Natural killer cell (primary cell): ENCODE measurements at regions not wholly inside any gene's neighbourhood (a gene's known extent, or its start where the extent isn't known, plus 50 kb on each side); places are given as distances from the start of the nearest gene placed in this dataset.

Experiments used
- ATAC-seq, 3 donors: fragments of 150-1000 bp in 2 of 3; fragments of 200-7000 bp in 1 of 3; cut with Tn5 transposase; 1 replicate in 1 of 3; 2 replicates in 2 of 3; pipeline ENCODE4 v1.10.0; 2021; ENCODE audit warnings: mild to moderate bottlenecking in 2 of 3, moderate library complexity in 2 of 3
- DNase-seq, 2 donors: peaks; one replicate each; pipeline versions ENCODE4 v3.0.0 to v3.0.0-alpha.2; 2013 to 2021; ENCODE audit warnings: mixed read lengths in 1 of 2
- H3K27ac ChIP-seq: one replicate; pipeline ENCODE4 v1.5.1; 2013; ENCODE audit warnings: mild to moderate bottlenecking, low read length
- H3K27me3 ChIP-seq: one replicate; pipeline ENCODE4 v1.6.1; 2013; ENCODE audit warnings: low read length; ENCODE audit not compliant: control insufficient read depth, insufficient read depth
- H3K36me3 ChIP-seq: one replicate; pipeline ENCODE4 v1.6.1; 2013; ENCODE audit warnings: low read length; ENCODE audit not compliant: control insufficient read depth, insufficient read depth
- H3K4me1 ChIP-seq: one replicate; pipeline ENCODE4 v1.6.1; 2013; ENCODE audit warnings: low read length; ENCODE audit not compliant: control insufficient read depth, insufficient read depth
- H3K4me3 ChIP-seq: one replicate; pipeline ENCODE4 v1.5.1; 2013; ENCODE audit warnings: low read length
- H3K9me3 ChIP-seq: one replicate; pipeline ENCODE4 v1.6.1; 2013; ENCODE audit warnings: low read length; ENCODE audit not compliant: control insufficient read depth, insufficient read depth
- H3K27ac Mint-ChIP-seq, 2 donors: one replicate each; pipeline ENCODE4 v1.8.0; 2022; ENCODE audit warnings: mild to moderate bottlenecking in 2 of 2, mixed read lengths in 2 of 2, moderate library complexity in 1 of 2
- H3K27me3 Mint-ChIP-seq, 2 donors: one replicate each; pipeline ENCODE4 v1.8.0; 2022; ENCODE audit warnings: low read depth in 2 of 2, mixed read lengths in 2 of 2
- H3K36me3 Mint-ChIP-seq: one replicate; pipeline ENCODE4 v1.8.0; 2022; ENCODE audit warnings: mixed read lengths
- H3K4me1 Mint-ChIP-seq, 2 donors: one replicate each; pipeline ENCODE4 v1.8.0; 2022; ENCODE audit warnings: mixed read lengths in 2 of 2
- H3K4me3 Mint-ChIP-seq: one replicate; pipeline ENCODE4 v1.8.0; 2022; ENCODE audit warnings: mild to moderate bottlenecking, moderate library complexity, mixed read lengths
- H3K9me3 Mint-ChIP-seq, 2 donors: one replicate each; pipeline ENCODE4 v1.8.0; 2022; ENCODE audit warnings: mixed read lengths in 2 of 2
- CTCF ChIP-seq: fragments of 200-600 bp; IDR thresholded peaks from one replicate; pipeline ENCODE4 v1.8.0; 2022; ENCODE audit warnings: antibody characterized with exemption
- WGBS: methylation state at CpG from one replicate; pipeline ENCODE4 v1.1.7; 2013; ENCODE audit warnings: missing lambda C conversion rate; ENCODE audit not compliant: insufficient coverage; 5-methylcytosine and 5-hydroxymethylcytosine counted together
- intact Hi-C: fragments of 100-400 bp; cut with micrococcal nuclease; formaldehyde crosslinking; loops from one replicate; pipeline ENCODE4 v1.14.2; 2022

GRCh38 chr20:58600756-58601155 is 50.3 kb upstream of the STX16 start:
- no peaks in the 10 kb centered on the region for H3K27me3 ChIP-seq
- ATAC-seq (no peak), DNase-seq (no peak)
- no peak overlapping the region for H3K4me3 Mint-ChIP-seq
- no peaks in the 10 kb centered on the region for H3K9me3 Mint-ChIP-seq
- no peaks in the 10 kb centered on the region for H3K4me1 ChIP-seq
- WGBS, result 92% methylated on average over 4 of the region's 4 CpGs
- no peak for TF ChIP-seq CTCF
- no peak overlapping the region for H3K27ac ChIP-seq
- H3K9me3 ChIP-seq, result no peaks in the 10 kb centered on the region
- no peaks in the 10 kb centered on the region for H3K36me3 ChIP-seq
- H3K27me3 Mint-ChIP-seq, result peaks cover 3 to 10% of the 10 kb centered on the region in 2 donors
- no peak overlapping the region for H3K4me3 ChIP-seq
- H3K36me3 Mint-ChIP-seq, result no peaks in the 10 kb centered on the region
- H3K4me1 Mint-ChIP-seq, result no peaks in the 10 kb centered on the region
- no peak overlapping the region for H3K27ac Mint-ChIP-seq
- intact Hi-C loops, result no loop called here

GRCh38 chr20:58599966-58600365 is 51.1 kb upstream of the STX16 start:
- no peaks in the 10 kb centered on the region for H3K36me3 Mint-ChIP-seq
- H3K4me3 Mint-ChIP-seq, result no peak overlapping the region

GRCh38 chr20:58598211-58599015 is 52.7 kb upstream of the STX16 start:
- no peak overlapping the region for H3K4me3 Mint-ChIP-seq
- 83% methylated on average over 6 of the region's 6 CpGs for WGBS
- Histone ChIP-seq H3K36me3 (no peaks in the 10 kb centered on the region), H3K4me3 (no peak overlapping the region), H3K9me3 (no peaks in the 10 kb centered on the region), H3K27ac (no peak overlapping the region), H3K4me1 (no peaks in the 10 kb centered on the region), H3K27me3 (no peaks in the 10 kb centered on the region)
- intact Hi-C loops, result no loop called here
- no peak for DNase-seq
- H3K27ac Mint-ChIP-seq, result no peak overlapping the region
- H3K36me3 Mint-ChIP-seq, result no peaks in the 10 kb centered on the region
- no peak for TF ChIP-seq CTCF
- H3K4me1 Mint-ChIP-seq, result no peaks in the 10 kb centered on the region
- peaks cover 3 to 10% of the 10 kb centered on the region in 2 donors for H3K27me3 Mint-ChIP-seq
- no peak for ATAC-seq
- H3K9me3 Mint-ChIP-seq, result no peaks in the 10 kb centered on the region

More at GRCh38 chr20:58599966-58600365, 51.1 kb upstream of the STX16 start:
- no peaks in the 10 kb centered on the region for H3K27me3 ChIP-seq
- 92% methylated on average over 10 of the region's 10 CpGs for WGBS
- no peak overlapping the region for H3K27ac Mint-ChIP-seq
- no peaks in the 10 kb centered on the region for H3K4me1 ChIP-seq
- no peaks in the 10 kb centered on the region for H3K4me1 Mint-ChIP-seq
- ATAC-seq (no peak), DNase-seq (no peak)
- H3K9me3 ChIP-seq, result no peaks in the 10 kb centered on the region
- H3K4me3 ChIP-seq, result no peak overlapping the region
- H3K27ac ChIP-seq, result no peak overlapping the region
- H3K36me3 ChIP-seq, result no peaks in the 10 kb centered on the region
- intact Hi-C loops, result no loop called here
- no peak for TF ChIP-seq CTCF
- H3K9me3 Mint-ChIP-seq, result no peaks in the 10 kb centered on the region
- H3K27me3 Mint-ChIP-seq, result peaks cover 3 to 10% of the 10 kb centered on the region in 2 donors
